Astrocyte of the cerebellum (primary cell): ENCODE measurements at regions not wholly inside any gene's neighbourhood (a gene's known extent, or its start where the extent isn't known, plus 50 kb on each side); places are given as distances from the start of the nearest gene placed in this dataset.

ENCODE experiments used
- DNase-seq: peaks from one replicate; pipeline ENCODE4 v3.0.0-alpha.2; 2011; ENCODE audit warnings: low read depth
- H3K4me3 ChIP-seq: 2 replicates; pipeline ENCODE4 v1.5.1; 2011; ENCODE audit warnings: mild to moderate bottlenecking, low read depth, low read length, moderate library complexity
- in situ Hi-C: cut with HindIII; loops from 2 replicates; pipeline ENCODE4 v1.10.0; 2017; ENCODE audit warnings: low sequenced_read_pairs
- TF ChIP-seq, protein P1 (sequence below): IDR thresholded peaks from 2 replicates; pipeline ENCODE4 v1.5.1; 2012; ENCODE audit warnings: low read length, low read depth, moderate library complexity, mild to moderate bottlenecking; ENCODE audit errors: missing control alignments

DNA sequence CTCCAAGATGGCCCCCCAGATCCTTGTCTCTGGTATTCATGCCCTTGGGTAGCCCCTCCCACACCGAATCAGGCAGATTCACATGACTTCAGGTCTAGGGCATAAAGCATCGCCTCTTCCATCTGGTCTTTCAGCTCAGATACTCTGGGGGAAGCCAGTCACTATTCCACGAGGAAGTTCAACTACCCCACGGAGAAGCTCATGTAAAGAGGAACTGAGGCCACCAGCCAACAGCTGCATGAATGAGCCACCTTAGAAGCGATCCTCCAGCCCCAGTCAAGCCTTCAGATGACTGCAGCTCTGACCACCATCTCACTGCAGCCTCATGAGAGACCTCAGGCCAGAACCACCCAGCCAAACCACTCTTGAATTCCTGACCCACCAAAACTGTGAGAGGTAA, 54.1 kb downstream of the SOCS3 start:
- TF ChIP-seq, protein P1, sequence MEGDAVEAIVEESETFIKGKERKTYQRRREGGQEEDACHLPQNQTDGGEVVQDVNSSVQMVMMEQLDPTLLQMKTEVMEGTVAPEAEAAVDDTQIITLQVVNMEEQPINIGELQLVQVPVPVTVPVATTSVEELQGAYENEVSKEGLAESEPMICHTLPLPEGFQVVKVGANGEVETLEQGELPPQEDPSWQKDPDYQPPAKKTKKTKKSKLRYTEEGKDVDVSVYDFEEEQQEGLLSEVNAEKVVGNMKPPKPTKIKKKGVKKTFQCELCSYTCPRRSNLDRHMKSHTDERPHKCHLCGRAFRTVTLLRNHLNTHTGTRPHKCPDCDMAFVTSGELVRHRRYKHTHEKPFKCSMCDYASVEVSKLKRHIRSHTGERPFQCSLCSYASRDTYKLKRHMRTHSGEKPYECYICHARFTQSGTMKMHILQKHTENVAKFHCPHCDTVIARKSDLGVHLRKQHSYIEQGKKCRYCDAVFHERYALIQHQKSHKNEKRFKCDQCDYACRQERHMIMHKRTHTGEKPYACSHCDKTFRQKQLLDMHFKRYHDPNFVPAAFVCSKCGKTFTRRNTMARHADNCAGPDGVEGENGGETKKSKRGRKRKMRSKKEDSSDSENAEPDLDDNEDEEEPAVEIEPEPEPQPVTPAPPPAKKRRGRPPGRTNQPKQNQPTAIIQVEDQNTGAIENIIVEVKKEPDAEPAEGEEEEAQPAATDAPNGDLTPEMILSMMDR, result no peak
- no peak for DNase-seq
- in situ Hi-C loops, result no loop called here
- H3K4me3 ChIP-seq, result no peak overlapping the region

- TF ChIP-seq, protein P1, result no peak
- in situ Hi-C loops, result no loop called here
- no peak overlapping the region for H3K4me3 ChIP-seq
- DNase-seq, result no peak
These were observed 55.3 kb downstream of the SOCS3 start for GRCh38 chr17:78304549-78305037.

DNA sequence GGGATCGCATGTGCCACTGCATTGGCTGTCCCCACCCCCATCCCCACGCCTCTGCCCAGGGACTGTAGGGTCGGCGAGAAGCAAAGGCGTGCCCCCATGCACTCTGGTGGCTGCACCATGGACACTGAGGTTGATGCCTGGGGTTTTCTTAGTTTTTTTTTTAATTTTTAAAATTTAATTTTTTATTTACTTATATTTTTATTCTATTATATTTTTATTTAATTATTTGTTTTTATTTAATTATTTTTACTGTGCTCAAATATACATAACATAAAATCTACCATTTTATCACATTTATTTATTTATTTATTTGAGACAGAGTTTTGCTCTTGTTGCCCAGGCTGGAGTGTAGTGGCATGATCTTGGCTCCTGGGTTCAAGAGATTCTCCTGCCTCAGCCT, 57.4 kb downstream of the SOCS3 start:
- no peak for DNase-seq

GRCh38 chr17:78301821-78302213, 58.1 kb downstream of the SOCS3 start:
- no peak for DNase-seq
- no peak overlapping the region for H3K4me3 ChIP-seq
- in situ Hi-C loops, result no loop called here
- TF ChIP-seq, protein P1, result no peak

More for the DNA sequence above, 57.4 kb downstream of the SOCS3 start:
- TF ChIP-seq, protein P1, result no peak
- in situ Hi-C loops, result no loop called here
- H3K4me3 ChIP-seq, result no peak overlapping the region

DNA sequence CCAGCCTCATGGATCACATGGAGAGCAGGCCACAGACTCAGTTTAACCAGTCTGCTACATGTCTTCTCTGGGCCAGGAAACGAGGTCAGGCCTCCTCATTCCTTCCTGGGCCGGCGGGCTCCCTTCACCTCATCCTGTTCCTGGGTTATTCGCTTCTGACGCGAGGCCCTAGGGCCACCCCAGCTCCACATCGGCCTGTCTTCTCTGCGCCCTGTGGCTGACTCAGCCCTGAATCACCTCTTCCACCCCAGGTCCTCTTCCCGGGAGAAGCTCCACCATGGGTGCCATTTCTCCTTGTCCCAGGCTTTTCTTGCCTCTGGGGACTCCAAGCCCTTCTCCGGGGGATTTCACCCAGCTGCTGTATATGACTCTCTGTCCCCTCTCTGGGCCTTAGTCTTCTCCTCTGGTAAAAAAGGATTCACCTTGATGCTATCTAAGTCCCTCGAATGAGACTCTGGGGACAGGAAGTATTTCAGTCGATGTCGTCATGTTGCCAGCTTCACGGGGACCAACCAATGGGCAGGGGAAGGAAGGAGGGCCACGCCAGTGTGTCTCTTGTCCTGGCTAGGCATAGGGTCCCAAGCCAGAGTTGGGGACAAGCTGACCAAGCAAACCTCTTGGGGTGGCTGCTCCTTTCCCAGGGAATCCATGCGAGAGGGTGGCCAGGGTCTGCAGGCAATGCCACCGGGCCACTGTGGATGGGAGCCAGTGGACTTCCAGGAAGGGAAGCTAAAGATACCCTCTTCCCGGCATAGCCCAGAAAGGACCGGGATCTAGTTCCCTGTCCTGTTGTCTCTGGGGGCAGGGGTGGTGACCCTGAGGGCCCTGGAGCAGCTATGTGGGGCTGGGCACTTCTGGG, 58.7 kb downstream of the SOCS3 start:
- no peak for DNase-seq

GRCh38 chr17:78299049-78299448, 60.8 kb downstream of the SOCS3 start:
- H3K4me3 ChIP-seq, result no peak overlapping the region
- no peak for DNase-seq
- in situ Hi-C loops, result no loop called here
- TF ChIP-seq, protein P1, result no peak

More for the DNA sequence above, 58.7 kb downstream of the SOCS3 start:
- in situ Hi-C loops, result no loop called here
- no peak overlapping the region for H3K4me3 ChIP-seq
- TF ChIP-seq, protein P1, result no peak
